ENCODE measurements at regions not wholly inside any gene's neighbourhood (a gene's known extent, or its start where the extent isn't known, plus 50 kb on each side); places are given as distances from the start of the nearest gene placed in this dataset.

- TF ChIP-seq, protein P1, sequence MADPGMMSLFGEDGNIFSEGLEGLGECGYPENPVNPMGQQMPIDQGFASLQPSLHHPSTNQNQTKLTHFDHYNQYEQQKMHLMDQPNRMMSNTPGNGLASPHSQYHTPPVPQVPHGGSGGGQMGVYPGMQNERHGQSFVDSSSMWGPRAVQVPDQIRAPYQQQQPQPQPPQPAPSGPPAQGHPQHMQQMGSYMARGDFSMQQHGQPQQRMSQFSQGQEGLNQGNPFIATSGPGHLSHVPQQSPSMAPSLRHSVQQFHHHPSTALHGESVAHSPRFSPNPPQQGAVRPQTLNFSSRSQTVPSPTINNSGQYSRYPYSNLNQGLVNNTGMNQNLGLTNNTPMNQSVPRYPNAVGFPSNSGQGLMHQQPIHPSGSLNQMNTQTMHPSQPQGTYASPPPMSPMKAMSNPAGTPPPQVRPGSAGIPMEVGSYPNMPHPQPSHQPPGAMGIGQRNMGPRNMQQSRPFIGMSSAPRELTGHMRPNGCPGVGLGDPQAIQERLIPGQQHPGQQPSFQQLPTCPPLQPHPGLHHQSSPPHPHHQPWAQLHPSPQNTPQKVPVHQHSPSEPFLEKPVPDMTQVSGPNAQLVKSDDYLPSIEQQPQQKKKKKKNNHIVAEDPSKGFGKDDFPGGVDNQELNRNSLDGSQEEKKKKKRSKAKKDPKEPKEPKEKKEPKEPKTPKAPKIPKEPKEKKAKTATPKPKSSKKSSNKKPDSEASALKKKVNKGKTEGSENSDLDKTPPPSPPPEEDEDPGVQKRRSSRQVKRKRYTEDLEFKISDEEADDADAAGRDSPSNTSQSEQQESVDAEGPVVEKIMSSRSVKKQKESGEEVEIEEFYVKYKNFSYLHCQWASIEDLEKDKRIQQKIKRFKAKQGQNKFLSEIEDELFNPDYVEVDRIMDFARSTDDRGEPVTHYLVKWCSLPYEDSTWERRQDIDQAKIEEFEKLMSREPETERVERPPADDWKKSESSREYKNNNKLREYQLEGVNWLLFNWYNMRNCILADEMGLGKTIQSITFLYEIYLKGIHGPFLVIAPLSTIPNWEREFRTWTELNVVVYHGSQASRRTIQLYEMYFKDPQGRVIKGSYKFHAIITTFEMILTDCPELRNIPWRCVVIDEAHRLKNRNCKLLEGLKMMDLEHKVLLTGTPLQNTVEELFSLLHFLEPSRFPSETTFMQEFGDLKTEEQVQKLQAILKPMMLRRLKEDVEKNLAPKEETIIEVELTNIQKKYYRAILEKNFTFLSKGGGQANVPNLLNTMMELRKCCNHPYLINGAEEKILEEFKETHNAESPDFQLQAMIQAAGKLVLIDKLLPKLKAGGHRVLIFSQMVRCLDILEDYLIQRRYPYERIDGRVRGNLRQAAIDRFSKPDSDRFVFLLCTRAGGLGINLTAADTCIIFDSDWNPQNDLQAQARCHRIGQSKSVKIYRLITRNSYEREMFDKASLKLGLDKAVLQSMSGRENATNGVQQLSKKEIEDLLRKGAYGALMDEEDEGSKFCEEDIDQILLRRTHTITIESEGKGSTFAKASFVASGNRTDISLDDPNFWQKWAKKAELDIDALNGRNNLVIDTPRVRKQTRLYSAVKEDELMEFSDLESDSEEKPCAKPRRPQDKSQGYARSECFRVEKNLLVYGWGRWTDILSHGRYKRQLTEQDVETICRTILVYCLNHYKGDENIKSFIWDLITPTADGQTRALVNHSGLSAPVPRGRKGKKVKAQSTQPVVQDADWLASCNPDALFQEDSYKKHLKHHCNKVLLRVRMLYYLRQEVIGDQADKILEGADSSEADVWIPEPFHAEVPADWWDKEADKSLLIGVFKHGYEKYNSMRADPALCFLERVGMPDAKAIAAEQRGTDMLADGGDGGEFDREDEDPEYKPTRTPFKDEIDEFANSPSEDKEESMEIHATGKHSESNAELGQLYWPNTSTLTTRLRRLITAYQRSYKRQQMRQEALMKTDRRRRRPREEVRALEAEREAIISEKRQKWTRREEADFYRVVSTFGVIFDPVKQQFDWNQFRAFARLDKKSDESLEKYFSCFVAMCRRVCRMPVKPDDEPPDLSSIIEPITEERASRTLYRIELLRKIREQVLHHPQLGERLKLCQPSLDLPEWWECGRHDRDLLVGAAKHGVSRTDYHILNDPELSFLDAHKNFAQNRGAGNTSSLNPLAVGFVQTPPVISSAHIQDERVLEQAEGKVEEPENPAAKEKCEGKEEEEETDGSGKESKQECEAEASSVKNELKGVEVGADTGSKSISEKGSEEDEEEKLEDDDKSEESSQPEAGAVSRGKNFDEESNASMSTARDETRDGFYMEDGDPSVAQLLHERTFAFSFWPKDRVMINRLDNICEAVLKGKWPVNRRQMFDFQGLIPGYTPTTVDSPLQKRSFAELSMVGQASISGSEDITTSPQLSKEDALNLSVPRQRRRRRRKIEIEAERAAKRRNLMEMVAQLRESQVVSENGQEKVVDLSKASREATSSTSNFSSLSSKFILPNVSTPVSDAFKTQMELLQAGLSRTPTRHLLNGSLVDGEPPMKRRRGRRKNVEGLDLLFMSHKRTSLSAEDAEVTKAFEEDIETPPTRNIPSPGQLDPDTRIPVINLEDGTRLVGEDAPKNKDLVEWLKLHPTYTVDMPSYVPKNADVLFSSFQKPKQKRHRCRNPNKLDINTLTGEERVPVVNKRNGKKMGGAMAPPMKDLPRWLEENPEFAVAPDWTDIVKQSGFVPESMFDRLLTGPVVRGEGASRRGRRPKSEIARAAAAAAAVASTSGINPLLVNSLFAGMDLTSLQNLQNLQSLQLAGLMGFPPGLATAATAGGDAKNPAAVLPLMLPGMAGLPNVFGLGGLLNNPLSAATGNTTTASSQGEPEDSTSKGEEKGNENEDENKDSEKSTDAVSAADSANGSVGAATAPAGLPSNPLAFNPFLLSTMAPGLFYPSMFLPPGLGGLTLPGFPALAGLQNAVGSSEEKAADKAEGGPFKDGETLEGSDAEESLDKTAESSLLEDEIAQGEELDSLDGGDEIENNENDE (IDR thresholded peaks at IDR 0.05; ENCODE audit: insufficient replicate concordance, low read length): no peak
- no peak for TF ChIP-seq POLR2A (IDR thresholded peaks at IDR 0.05; ENCODE audit: control extremely low read depth in 1 of 2, low read depth in 2 of 2, low read length in 2 of 2)
- TF ChIP-seq PHF8 (conservative IDR thresholded peaks at IDR 0.05; ENCODE audit: low read depth, low read length): no peak
- no peak for TF ChIP-seq TEAD4 (IDR thresholded peaks at IDR 0.05; ENCODE audit: low read depth, low read length)
- TF ChIP-seq CHD2 (IDR thresholded peaks at IDR 0.05; ENCODE audit: low read length): no peak
- no peak for TF ChIP-seq TAF1 (IDR thresholded peaks at IDR 0.05; ENCODE audit: low read depth, low read length)
- no peak for TF ChIP-seq RNF2 (IDR thresholded peaks at IDR 0.05; ENCODE audit: borderline replicate concordance, low read depth, low read length, missing control alignments, poor library complexity, severe bottlenecking)
- TF ChIP-seq RFX5 (IDR thresholded peaks at IDR 0.05; ENCODE audit: borderline replicate concordance, low read depth, low read length): no peak
- TF ChIP-seq KDM4A (IDR thresholded peaks at IDR 0.05; ENCODE audit: low read depth, low read length, severe bottlenecking): no peak
- TF ChIP-seq TAF7 (optimal IDR thresholded peaks at IDR 0.05; ENCODE audit: borderline replicate concordance, low read depth, low read length): no peak
Observed at GRCh38 chr2:16188261-16188890, 248.0 kb downstream of the MYCN start (continued).

Measured in H1 (cell line).